Breast epithelium (tissue), 3 donors: ENCODE measurements at regions not wholly inside any gene's neighbourhood (a gene's known extent, or its start where the extent isn't known, plus 50 kb on each side); places are given as distances from the start of the nearest gene placed in this dataset.

Experiments used
- POLR2A ChIP-seq: fragments of 450-650 bp; IDR thresholded peaks from one replicate; pipeline ENCODE4 v1.6.1; 2016; ENCODE audit warnings: antibody characterized with exemption, mild to moderate bottlenecking, moderate library complexity
- TF ChIP-seq, protein P1 (sequence below), 3 donors: fragments of 450-650 bp; IDR thresholded peaks; one replicate each; pipeline ENCODE4 v1.5.1; 2016 to 2017; ENCODE audit warnings: antibody characterized with exemption in 3 of 3, mild to moderate bottlenecking in 3 of 3, moderate library complexity in 3 of 3

DNA sequence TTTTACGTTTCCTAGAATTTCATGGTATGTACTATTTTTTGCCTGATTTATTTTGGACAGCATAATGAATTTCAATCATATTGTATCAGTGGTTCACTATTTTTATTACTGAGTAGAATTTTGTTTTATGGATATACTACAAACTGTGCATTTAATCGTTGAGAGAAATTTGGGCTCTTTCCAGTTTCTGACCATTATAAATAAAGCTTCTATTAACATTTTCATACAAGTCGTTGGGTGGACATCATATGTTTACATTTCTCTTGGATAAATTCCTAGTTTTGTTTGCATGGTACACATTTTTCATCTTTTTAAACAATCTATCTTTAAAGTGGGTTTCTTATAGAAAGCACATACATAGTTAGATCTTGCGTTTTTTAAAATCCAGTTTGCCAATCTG is 472.7 kb upstream of the MAGEB18 start:
- TF ChIP-seq, protein P1, sequence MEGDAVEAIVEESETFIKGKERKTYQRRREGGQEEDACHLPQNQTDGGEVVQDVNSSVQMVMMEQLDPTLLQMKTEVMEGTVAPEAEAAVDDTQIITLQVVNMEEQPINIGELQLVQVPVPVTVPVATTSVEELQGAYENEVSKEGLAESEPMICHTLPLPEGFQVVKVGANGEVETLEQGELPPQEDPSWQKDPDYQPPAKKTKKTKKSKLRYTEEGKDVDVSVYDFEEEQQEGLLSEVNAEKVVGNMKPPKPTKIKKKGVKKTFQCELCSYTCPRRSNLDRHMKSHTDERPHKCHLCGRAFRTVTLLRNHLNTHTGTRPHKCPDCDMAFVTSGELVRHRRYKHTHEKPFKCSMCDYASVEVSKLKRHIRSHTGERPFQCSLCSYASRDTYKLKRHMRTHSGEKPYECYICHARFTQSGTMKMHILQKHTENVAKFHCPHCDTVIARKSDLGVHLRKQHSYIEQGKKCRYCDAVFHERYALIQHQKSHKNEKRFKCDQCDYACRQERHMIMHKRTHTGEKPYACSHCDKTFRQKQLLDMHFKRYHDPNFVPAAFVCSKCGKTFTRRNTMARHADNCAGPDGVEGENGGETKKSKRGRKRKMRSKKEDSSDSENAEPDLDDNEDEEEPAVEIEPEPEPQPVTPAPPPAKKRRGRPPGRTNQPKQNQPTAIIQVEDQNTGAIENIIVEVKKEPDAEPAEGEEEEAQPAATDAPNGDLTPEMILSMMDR (IDR thresholded peaks at IDR 0.05): no peak
- no peak for TF ChIP-seq POLR2A
